Epithelial cell of esophagus (primary cell): ENCODE measurements at regions not wholly inside any gene's neighbourhood (a gene's known extent, or its start where the extent isn't known, plus 50 kb on each side); places are given as distances from the start of the nearest gene placed in this dataset.

Source experiments
- DNase-seq: peaks from one replicate; pipeline ENCODE4 v3.0.0; 2010; ENCODE audit warnings: low read depth
- H3K4me3 ChIP-seq: 2 replicates; pipeline ENCODE4 v1.5.1; 2011; ENCODE audit warnings: mild to moderate bottlenecking, low read length, control low read depth
- CTCF ChIP-seq: IDR thresholded peaks from 2 replicates; pipeline ENCODE4 v1.5.1; 2011; ENCODE audit warnings: low read depth, mild to moderate bottlenecking, low read length, control low read depth, inconsistent platforms; ENCODE audit not compliant: insufficient read depth; ENCODE audit errors: missing control alignments

DNA sequence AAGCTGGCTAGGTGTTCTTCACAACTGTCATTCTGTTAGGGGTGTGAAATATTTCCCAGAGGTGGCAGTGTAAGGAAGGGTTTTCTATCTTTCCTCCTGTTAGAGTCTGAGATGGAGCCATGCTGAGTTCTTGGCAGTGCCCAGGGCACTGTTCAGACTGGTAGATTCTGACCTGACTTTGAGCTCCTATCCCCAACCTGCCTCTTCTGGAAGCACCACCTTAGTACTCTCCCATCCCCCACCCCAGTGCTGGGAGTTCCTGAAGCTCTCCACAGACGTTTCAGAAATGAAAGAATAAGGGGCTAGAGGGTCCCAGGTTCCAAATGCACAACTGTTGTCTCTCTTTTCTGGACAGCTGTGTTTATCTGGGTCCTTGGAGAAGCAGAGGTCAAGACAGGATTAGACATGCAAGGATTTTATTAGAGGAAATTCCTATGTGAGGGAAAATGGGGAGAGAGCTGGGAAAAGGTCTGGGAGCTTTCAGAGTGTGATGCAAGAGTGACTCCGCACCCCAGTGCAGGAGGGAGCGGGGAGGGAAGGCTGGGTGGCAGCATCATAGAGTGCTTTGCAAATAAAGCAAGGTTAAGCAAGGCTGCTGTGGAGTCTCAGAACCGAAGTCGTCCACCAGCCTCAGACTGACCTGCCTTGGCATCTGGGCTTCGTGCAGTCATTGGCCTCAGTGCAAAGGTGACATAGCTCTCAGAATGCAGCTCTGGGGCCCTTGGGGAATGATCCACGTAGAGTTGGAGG is 75.5 kb downstream of the SLC4A3 start:
- TF ChIP-seq CTCF: no peak
- H3K4me3 ChIP-seq: no peak overlapping the region
- DNase-seq: peak; percentile 87

DNA sequence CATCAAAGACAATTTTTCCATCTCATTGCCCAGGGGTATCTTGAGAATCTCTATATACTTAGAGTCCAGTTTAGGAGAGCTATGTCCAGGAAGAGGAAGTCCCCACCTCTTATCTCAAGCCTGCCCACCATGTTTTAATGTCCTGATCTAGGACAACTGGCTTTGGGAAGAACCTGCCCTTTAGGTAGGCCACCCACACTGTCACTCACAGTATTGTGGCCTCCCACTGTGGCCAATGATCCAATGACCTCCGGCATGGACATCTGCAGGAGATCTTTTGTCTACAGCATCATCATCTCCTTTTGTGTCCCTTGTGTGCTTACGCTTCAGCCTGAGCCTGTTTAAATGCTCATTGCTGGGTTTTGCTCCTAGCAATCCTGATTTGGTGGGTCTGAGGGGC is 77.4 kb downstream of the SLC4A3 start:
- no peak for DNase-seq
- no peak overlapping the region for H3K4me3 ChIP-seq
- no peak for TF ChIP-seq CTCF

- peak; percentile 16 for DNase-seq
- no peak for TF ChIP-seq CTCF
- no peak overlapping the region for H3K4me3 ChIP-seq
These were observed 79.4 kb downstream of the SLC4A3 start for GRCh38 chr2:219706823-219707281.

DNA sequence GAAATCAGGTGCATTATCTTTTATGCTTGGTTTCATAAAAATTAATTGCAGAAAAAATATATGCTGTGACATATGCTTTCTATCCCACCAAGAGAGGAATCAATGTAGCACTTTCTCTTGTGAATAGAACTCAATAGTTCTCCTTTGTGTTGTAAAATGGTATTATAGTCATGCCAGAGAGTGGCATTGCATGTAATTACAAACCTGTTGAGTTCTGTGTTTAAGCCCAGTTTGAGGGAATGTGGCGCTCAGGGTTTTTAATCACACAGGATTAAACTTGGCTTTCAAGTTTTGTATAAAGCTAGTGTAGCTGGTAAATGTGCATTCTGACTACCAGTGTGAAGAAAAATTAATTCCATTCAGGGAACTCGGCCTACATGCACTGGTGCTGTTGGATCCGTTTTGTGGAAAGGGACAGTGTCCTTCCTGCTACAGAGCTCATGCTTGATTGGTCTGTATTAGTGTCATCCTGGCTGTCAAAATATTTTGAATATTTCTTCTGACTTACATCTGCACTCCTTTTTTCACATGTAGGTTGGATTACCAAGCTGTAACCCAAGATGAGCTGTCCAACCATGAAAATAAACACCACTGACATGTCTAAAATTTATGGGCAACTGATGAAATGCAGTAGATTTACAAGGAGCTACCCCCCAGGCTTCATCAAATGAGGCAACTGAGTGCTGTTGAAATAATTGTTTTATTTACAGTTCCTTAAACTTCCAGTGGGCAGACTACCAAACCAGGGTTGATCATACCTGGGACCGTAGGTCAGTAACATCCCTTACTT is 80.3 kb downstream of the SLC4A3 start:
- no peak for TF ChIP-seq CTCF
- no peak overlapping the region for H3K4me3 ChIP-seq
- DNase-seq: no peak

DNA sequence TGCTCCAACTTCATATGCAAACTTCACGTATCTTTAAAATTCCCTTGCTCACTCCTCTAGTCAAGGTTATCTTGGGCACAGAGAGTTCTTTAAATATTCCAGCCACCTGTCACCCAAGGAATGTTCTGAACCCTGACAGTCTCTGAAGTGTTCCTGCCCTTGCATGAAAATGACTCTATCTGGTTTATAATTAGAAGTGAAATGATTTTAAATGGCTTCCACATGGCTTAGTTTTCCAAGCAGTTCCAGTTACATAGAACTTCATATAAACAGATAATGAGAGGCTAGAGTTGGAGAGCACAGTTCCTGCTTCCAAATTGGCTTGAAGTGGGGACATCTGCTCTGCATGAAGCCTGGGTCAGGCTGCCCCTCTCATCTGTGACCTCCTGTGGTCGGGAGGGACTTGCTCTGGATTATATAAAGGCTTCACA is 81.9 kb downstream of the SLC4A3 start:
- no peak for TF ChIP-seq CTCF
- DNase-seq: no peak
- no peak overlapping the region for H3K4me3 ChIP-seq

GRCh38 chr2:219713110-219713509 is 85.7 kb downstream of the SLC4A3 start:
- TF ChIP-seq CTCF: no peak
- H3K4me3 ChIP-seq: no peak overlapping the region
- peak; percentile 45 for DNase-seq
